Endodermal cell (in vitro differentiated cells): ENCODE measurements at regions not wholly inside any gene's neighbourhood (a gene's known extent, or its start where the extent isn't known, plus 50 kb on each side); places are given as distances from the start of the nearest gene placed in this dataset.

Experiments used
- DNase-seq: peaks from one replicate; pipeline ENCODE4 v3.0.0-alpha.2; 2017
- H3K27ac ChIP-seq: 2 replicates; pipeline ENCODE4 v1.5.1; 2013; ENCODE audit warnings: mild to moderate bottlenecking, low read depth, low read length, moderate library complexity
- H3K27me3 ChIP-seq: 2 replicates; pipeline ENCODE4 v1.6.1; 2013; ENCODE audit warnings: mild to moderate bottlenecking, low read length, moderate library complexity; ENCODE audit not compliant: insufficient read depth, control insufficient read depth, poor library complexity, severe bottlenecking
- H3K36me3 ChIP-seq: 2 replicates; pipeline ENCODE4 v1.7.0; 2013; ENCODE audit warnings: mild to moderate bottlenecking, low read length, moderate library complexity; ENCODE audit not compliant: control insufficient read depth, insufficient read depth
- H3K4me1 ChIP-seq: one replicate; pipeline ENCODE4 v1.7.0; 2013; ENCODE audit warnings: low read length; ENCODE audit not compliant: control insufficient read depth, insufficient read depth
- H3K4me3 ChIP-seq: 2 replicates; pipeline ENCODE4 v1.5.1; 2013; ENCODE audit warnings: mild to moderate bottlenecking, low read length, moderate library complexity
- H3K9ac ChIP-seq: 2 replicates; pipeline ENCODE4 v1.6.1; 2013; ENCODE audit warnings: mild to moderate bottlenecking, low read length, moderate library complexity; ENCODE audit not compliant: poor library complexity, severe bottlenecking; ENCODE audit errors: extremely low read depth
- H3K9me3 ChIP-seq: 2 replicates; pipeline ENCODE4 v1.6.1; 2013; ENCODE audit warnings: mild to moderate bottlenecking, low read length, moderate library complexity; ENCODE audit not compliant: control insufficient read depth
- H3K27ac Mint-ChIP-seq: 2 replicates; pipeline ENCODE4 v1.8.0; 2020; ENCODE audit warnings: mixed read lengths
- H3K27me3 Mint-ChIP-seq: 2 replicates; pipeline ENCODE4 v1.8.0; 2021; ENCODE audit warnings: mild to moderate bottlenecking, mixed read lengths; ENCODE audit not compliant: insufficient read depth
- H3K36me3 Mint-ChIP-seq: 2 replicates; pipeline ENCODE4 v1.8.0; 2020; ENCODE audit warnings: low read depth, mixed read lengths
- H3K4me1 Mint-ChIP-seq: 2 replicates; pipeline ENCODE4 v1.8.0; 2020; ENCODE audit warnings: mixed read lengths
- H3K4me3 Mint-ChIP-seq: 2 replicates; pipeline ENCODE4 v1.8.0; 2020; ENCODE audit warnings: mild to moderate bottlenecking, moderate library complexity, mixed read lengths
- H3K9me3 Mint-ChIP-seq: 2 replicates; pipeline ENCODE4 v1.8.0; 2020; ENCODE audit warnings: mild to moderate bottlenecking, mixed read lengths
- WGBS, 2 experiments: methylation state at CpG; one replicate each; pipeline versions ENCODE4 v1.1.5 to v1.1.7; 2013; ENCODE audit warnings: missing lambda C conversion rate in 2 of 2, mixed read lengths in 1 of 2; ENCODE audit not compliant: insufficient coverage in 1 of 2, insufficient read length in 1 of 2; 5-methylcytosine and 5-hydroxymethylcytosine counted together
- TF ChIP-seq, protein P1 (sequence below): fragments of 200-600 bp; sonication (generic); conservative IDR thresholded peaks from 2 replicates; pipeline ENCODE4 v1.5.0; 2021; ENCODE audit warnings: antibody characterized with exemption, mild to moderate bottlenecking

DNA sequence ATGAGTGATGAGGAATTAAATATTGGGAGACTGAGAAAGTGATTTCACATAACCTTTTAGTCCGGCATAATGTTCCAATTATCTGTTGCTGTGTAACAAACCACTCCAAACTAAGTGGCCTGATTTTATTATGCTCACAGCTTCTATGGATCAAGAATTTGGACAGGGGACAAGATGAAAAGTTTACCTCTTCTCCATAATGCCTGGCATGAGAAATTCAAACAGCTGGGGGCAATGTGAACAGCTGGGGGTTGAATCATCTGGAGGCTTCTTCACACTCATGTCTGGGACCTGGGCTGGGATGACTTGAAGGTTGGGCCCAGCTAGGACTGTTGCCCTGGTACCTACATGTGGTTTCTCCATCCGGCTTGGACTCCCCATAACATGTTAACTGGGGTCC lies 99.4 kb upstream of the DRD2 start:
- H3K9me3 ChIP-seq, result no peaks in the 10 kb centered on the region
- no peak overlapping the region for H3K4me3 ChIP-seq
- peak; percentile 27 for DNase-seq
- 93 to 94% methylated on average over 2 of the region's 2 CpGs for WGBS, 2 experiments
- H3K36me3 ChIP-seq, result no peaks in the 10 kb centered on the region
- peaks cover 9% of the 10 kb centered on the region for H3K27me3 Mint-ChIP-seq
- no peak overlapping the region for H3K9ac ChIP-seq
- no peak overlapping the region for H3K27ac Mint-ChIP-seq
- no peak overlapping the region for H3K27ac ChIP-seq
- TF ChIP-seq, protein P1, sequence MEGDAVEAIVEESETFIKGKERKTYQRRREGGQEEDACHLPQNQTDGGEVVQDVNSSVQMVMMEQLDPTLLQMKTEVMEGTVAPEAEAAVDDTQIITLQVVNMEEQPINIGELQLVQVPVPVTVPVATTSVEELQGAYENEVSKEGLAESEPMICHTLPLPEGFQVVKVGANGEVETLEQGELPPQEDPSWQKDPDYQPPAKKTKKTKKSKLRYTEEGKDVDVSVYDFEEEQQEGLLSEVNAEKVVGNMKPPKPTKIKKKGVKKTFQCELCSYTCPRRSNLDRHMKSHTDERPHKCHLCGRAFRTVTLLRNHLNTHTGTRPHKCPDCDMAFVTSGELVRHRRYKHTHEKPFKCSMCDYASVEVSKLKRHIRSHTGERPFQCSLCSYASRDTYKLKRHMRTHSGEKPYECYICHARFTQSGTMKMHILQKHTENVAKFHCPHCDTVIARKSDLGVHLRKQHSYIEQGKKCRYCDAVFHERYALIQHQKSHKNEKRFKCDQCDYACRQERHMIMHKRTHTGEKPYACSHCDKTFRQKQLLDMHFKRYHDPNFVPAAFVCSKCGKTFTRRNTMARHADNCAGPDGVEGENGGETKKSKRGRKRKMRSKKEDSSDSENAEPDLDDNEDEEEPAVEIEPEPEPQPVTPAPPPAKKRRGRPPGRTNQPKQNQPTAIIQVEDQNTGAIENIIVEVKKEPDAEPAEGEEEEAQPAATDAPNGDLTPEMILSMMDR, result no peak
- H3K4me1 Mint-ChIP-seq, result peaks cover 40% of the 10 kb centered on the region
- no peaks in the 10 kb centered on the region for H3K36me3 Mint-ChIP-seq
- H3K4me3 Mint-ChIP-seq, result no peak overlapping the region
- H3K4me1 ChIP-seq, result peaks cover 14% of the 10 kb centered on the region
- peaks cover 16% of the 10 kb centered on the region for H3K27me3 ChIP-seq
- no peaks in the 10 kb centered on the region for H3K9me3 Mint-ChIP-seq

DNA sequence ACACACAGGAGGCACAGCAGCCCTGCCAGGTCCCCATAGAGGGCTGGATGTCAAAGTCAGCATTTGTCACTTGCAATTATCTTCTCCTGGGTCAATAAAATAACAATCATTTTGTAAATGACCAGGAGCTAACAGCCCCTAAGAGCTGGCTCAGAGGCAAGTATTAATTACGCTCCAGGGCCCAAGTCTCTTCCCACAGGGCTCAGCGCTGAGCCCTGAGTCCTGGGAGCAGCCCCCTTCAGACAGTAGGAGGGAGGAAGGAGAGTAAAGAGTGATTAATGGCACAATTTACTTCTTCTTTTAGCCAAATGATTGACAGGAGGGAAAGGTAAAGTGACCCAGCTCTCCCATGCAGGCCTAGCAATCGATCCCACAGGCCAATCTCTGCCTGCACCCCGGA lies 99.0 kb upstream of the DRD2 start:
- H3K27me3 ChIP-seq, result peaks cover 16% of the 10 kb centered on the region
- Mint-ChIP-seq H3K27ac (no peak overlapping the region), H3K36me3 (no peaks in the 10 kb centered on the region), H3K4me3 (no peak overlapping the region), H3K4me1 (peaks cover 36% of the 10 kb centered on the region), H3K27me3 (peaks cover 9% of the 10 kb centered on the region), H3K9me3 (no peaks in the 10 kb centered on the region)
- H3K4me3 ChIP-seq, result no peak overlapping the region
- TF ChIP-seq, protein P1, result no peak
- no peaks in the 10 kb centered on the region for H3K9me3 ChIP-seq
- 88% methylated on average over 4 of the region's 4 CpGs; no CpG with 5 or more reads in 1 of the 2 experiments for WGBS, 2 experiments
- peaks cover 10% of the 10 kb centered on the region for H3K4me1 ChIP-seq
- DNase-seq, result peak; percentile 36
- no peaks in the 10 kb centered on the region for H3K36me3 ChIP-seq
- no peak overlapping the region for H3K9ac ChIP-seq
- no peak overlapping the region for H3K27ac ChIP-seq

DNA sequence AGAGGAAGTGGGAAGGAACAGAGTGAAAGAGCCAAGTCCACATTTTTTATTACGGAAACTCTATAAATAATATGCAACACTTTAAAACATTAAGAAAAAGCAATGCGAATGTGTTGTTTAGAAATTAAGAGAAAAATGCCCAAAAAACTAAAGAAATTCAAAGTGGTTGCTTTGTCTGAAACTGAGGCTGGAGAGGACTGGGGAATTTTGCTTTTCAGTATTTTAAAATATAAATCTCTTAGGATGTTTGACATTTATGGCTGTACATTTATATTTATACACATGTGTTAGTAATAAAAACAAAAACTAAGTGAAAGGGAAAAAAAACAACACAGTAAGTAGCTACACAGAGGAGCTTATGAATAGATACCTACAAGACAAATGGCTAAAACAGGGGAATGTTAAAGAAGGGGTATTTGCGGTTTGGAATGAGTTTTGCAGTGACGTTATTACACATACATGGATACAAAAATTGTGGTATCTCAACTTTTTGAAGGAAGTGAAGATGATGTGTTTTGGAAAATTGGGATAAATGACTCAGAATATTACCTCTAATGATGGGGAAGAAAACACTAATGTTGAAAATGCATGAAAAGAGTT lies 97.0 kb upstream of the DRD2 start:
- H3K9ac ChIP-seq, result no peak overlapping the region
- H3K36me3 ChIP-seq, result no peaks in the 10 kb centered on the region
- TF ChIP-seq, protein P1, result no peak
- Mint-ChIP-seq H3K27me3 (peaks cover 5% of the 10 kb centered on the region), H3K27ac (no peak overlapping the region), H3K36me3 (no peaks in the 10 kb centered on the region), H3K4me1 (peaks cover 27% of the 10 kb centered on the region), H3K4me3 (no peak overlapping the region), H3K9me3 (no peaks in the 10 kb centered on the region)
- H3K4me1 ChIP-seq, result no peaks in the 10 kb centered on the region
- 93 to 96% methylated on average over 2 to 3 of the region's 4 CpGs for WGBS, 2 experiments
- DNase-seq, result no peak
- H3K27me3 ChIP-seq, result peaks cover 12% of the 10 kb centered on the region
- no peaks in the 10 kb centered on the region for H3K9me3 ChIP-seq
- H3K4me3 ChIP-seq, result no peak overlapping the region
- no peak overlapping the region for H3K27ac ChIP-seq
